CD1c-positive myeloid dendritic cell (primary cell): ENCODE measurements at regions not wholly inside any gene's neighbourhood (a gene's known extent, or its start where the extent isn't known, plus 50 kb on each side); places are given as distances from the start of the nearest gene placed in this dataset.

Source experiments
- DNase-seq: peaks from one replicate; pipeline ENCODE4 v3.0.0-alpha.2; 2016; ENCODE audit errors: extremely low spot score

- DNase-seq, result no peak
Observed at GRCh38 chr12:75840994-75841355, 190.6 kb downstream of the PHLDA1 start.

- DNase-seq, result no peak
Observed at GRCh38 chr12:75838309-75838708, 193.3 kb downstream of the PHLDA1 start.

GRCh38 chr12:75837700-75838099 lies 193.9 kb downstream of the PHLDA1 start:
- no peak for DNase-seq

GRCh38 chr12:75836533-75836932 lies 195.0 kb downstream of the PHLDA1 start:
- DNase-seq, result no peak

GRCh38 chr12:75834591-75834990 lies 197.0 kb downstream of the PHLDA1 start:
- DNase-seq, result no peak

- DNase-seq, result no peak
Observed at GRCh38 chr12:75833268-75833667, 198.3 kb downstream of the PHLDA1 start.

GRCh38 chr12:75831402-75831801 lies 200.2 kb downstream of the PHLDA1 start:
- no peak for DNase-seq

GRCh38 chr12:75827061-75827460 lies 204.5 kb downstream of the PHLDA1 start:
- no peak for DNase-seq

GRCh38 chr12:75825686-75826085 lies 205.9 kb downstream of the PHLDA1 start:
- no peak for DNase-seq

- no peak for DNase-seq
Observed at GRCh38 chr12:75823475-75823874, 208.1 kb downstream of the PHLDA1 start.

GRCh38 chr12:75822416-75822815 lies 209.2 kb downstream of the PHLDA1 start:
- DNase-seq, result no peak

- no peak for DNase-seq
Observed at GRCh38 chr12:75820848-75821578, 210.6 kb downstream of the PHLDA1 start.

GRCh38 chr12:75820071-75820470 lies 211.5 kb downstream of the PHLDA1 start:
- no peak for DNase-seq

- DNase-seq, result no peak
Observed at GRCh38 chr12:75819512-75819911, 212.1 kb downstream of the PHLDA1 start.

- DNase-seq, result no peak
Observed at GRCh38 chr12:75818863-75819262, 212.7 kb downstream of the PHLDA1 start.

GRCh38 chr12:75816897-75817296 lies 214.7 kb downstream of the PHLDA1 start:
- DNase-seq, result peak; percentile 27

- DNase-seq, result no peak
Observed at GRCh38 chr12:75815756-75816155, 215.8 kb downstream of the PHLDA1 start.

GRCh38 chr12:75814851-75815754 lies 216.5 kb downstream of the PHLDA1 start:
- peak; percentile 40 for DNase-seq

GRCh38 chr12:75813072-75813471 lies 218.5 kb downstream of the PHLDA1 start:
- no peak for DNase-seq

- no peak for DNase-seq
Observed at GRCh38 chr12:75812271-75813018, 219.1 kb downstream of the PHLDA1 start.

GRCh38 chr12:75809746-75810145 lies 221.8 kb downstream of the PHLDA1 start:
- DNase-seq, result no peak

GRCh38 chr12:75807494-75807893 lies 224.1 kb downstream of the PHLDA1 start:
- no peak for DNase-seq
